Activated CD8-positive, alpha-beta T cell treated with anti-CD3 and anti-CD28 coated beads for 36 hours (primary cell): ENCODE measurements at regions not wholly inside any gene's neighbourhood (a gene's known extent, or its start where the extent isn't known, plus 50 kb on each side); places are given as distances from the start of the nearest gene placed in this dataset.

Source experiments
- ATAC-seq: fragments of 200-7000 bp; cut with Tn5 transposase; one replicate; pipeline ENCODE4 v1.10.0; 2021; ENCODE audit warnings: mild to moderate bottlenecking, moderate library complexity
- CTCF ChIA-PET: fragments of 350-600 bp; sonication (Branson Sonifier 250); formaldehyde crosslinking; loops from one replicate; lab custom pipeline; 2021; ENCODE audit warnings: antibody characterized with exemption; lab: Charles Lee
- POLR2A ChIA-PET: fragments of 350-600 bp; sonication (Branson Sonifier 250); formaldehyde crosslinking; loops from one replicate; lab custom pipeline; 2021; ENCODE audit warnings: antibody characterized with exemption; lab: Charles Lee
- DNase-seq: peaks from one replicate; pipeline ENCODE4 v3.0.0-alpha.2; 2020
- H3K27ac Mint-ChIP-seq: one replicate; pipeline ENCODE4 v1.8.0; 2021; ENCODE audit warnings: mild to moderate bottlenecking, mixed read lengths
- H3K27me3 Mint-ChIP-seq: one replicate; pipeline ENCODE4 v1.8.0; 2021; ENCODE audit warnings: mixed read lengths
- H3K36me3 Mint-ChIP-seq: one replicate; pipeline ENCODE4 v1.8.0; 2021; ENCODE audit warnings: low read depth, mixed read lengths
- H3K4me1 Mint-ChIP-seq: one replicate; pipeline ENCODE4 v1.8.0; 2021; ENCODE audit warnings: low read depth, mixed read lengths
- H3K4me3 Mint-ChIP-seq: one replicate; pipeline ENCODE4 v1.8.0; 2021; ENCODE audit warnings: mild to moderate bottlenecking, moderate library complexity, mixed read lengths
- H3K9me3 Mint-ChIP-seq: one replicate; pipeline ENCODE4 v1.8.0; 2021; ENCODE audit warnings: mixed read lengths
- intact Hi-C: fragments of 100-400 bp; cut with micrococcal nuclease; formaldehyde crosslinking; loops from one replicate; pipeline ENCODE4 v1.10.0; 2022
- TF ChIP-seq, protein P1 (sequence below): fragments of 200-600 bp; IDR thresholded peaks from one replicate; pipeline ENCODE4 v1.8.0; 2022; ENCODE audit warnings: antibody characterized with exemption, mild to moderate bottlenecking

DNA sequence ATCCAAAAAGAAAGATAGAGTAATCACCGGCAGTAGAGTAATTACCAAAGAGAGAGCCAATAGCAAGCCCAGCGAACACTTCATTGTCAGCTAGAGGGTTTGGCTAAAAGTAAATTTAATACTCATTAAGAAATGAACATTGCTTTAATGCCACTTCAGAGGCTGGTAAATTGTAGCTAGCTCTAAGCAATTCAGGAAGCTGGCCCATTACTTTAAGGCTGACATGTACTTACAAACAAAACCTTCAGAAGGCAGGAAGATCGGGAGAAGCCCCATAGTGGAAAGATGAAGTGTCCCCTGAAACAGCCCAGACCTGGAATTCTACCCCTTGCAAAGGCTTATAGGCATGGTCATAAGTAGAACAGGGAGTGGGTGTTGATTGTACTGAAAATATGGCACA is 396.6 kb upstream of the ID4 start:
- no peak for DNase-seq
- intact Hi-C loops = no loop called here
- ChIA-PET CTCF (no interaction called here), POLR2A (no interaction called here)
- Mint-ChIP-seq H3K27me3 (no peaks in the 10 kb centered on the region), H3K4me1 (no peaks in the 10 kb centered on the region), H3K27ac (no peak overlapping the region), H3K36me3 (no peaks in the 10 kb centered on the region), H3K4me3 (no peak overlapping the region), H3K9me3 (peaks cover 5% of the 10 kb centered on the region)
- TF ChIP-seq, protein P1, sequence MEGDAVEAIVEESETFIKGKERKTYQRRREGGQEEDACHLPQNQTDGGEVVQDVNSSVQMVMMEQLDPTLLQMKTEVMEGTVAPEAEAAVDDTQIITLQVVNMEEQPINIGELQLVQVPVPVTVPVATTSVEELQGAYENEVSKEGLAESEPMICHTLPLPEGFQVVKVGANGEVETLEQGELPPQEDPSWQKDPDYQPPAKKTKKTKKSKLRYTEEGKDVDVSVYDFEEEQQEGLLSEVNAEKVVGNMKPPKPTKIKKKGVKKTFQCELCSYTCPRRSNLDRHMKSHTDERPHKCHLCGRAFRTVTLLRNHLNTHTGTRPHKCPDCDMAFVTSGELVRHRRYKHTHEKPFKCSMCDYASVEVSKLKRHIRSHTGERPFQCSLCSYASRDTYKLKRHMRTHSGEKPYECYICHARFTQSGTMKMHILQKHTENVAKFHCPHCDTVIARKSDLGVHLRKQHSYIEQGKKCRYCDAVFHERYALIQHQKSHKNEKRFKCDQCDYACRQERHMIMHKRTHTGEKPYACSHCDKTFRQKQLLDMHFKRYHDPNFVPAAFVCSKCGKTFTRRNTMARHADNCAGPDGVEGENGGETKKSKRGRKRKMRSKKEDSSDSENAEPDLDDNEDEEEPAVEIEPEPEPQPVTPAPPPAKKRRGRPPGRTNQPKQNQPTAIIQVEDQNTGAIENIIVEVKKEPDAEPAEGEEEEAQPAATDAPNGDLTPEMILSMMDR = no peak
- ATAC-seq = no peak

DNA sequence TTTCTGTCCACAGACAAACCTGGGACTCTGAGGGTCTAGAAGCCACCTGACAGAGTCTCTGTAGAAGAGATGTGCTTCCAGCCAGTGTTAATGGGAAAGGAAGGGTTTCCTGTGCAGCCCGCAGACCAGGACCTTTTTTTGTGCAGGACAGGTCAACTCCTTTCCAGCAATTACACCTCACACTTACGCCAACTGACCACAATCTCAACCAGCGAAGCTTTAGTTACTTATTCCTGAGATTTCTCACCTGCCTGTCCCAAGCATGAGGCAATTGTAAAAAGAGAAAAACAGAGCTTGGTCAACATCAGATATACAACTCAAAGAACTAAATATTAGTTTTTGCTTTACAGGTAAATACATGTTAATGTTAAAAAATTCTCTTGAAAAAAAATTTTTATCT is 393.8 kb upstream of the ID4 start:
- no peaks in the 10 kb centered on the region for H3K27me3 Mint-ChIP-seq
- ChIA-PET CTCF (no interaction called here), POLR2A (no interaction called here)
- intact Hi-C loops = no loop called here
- H3K27ac Mint-ChIP-seq = no peak overlapping the region
- peaks cover 3% of the 10 kb centered on the region for H3K9me3 Mint-ChIP-seq
- H3K4me1 Mint-ChIP-seq = no peaks in the 10 kb centered on the region
- DNase-seq = no peak
- no peak for ATAC-seq
- H3K36me3 Mint-ChIP-seq = no peaks in the 10 kb centered on the region
- no peak overlapping the region for H3K4me3 Mint-ChIP-seq
- TF ChIP-seq, protein P1 = no peak

DNA sequence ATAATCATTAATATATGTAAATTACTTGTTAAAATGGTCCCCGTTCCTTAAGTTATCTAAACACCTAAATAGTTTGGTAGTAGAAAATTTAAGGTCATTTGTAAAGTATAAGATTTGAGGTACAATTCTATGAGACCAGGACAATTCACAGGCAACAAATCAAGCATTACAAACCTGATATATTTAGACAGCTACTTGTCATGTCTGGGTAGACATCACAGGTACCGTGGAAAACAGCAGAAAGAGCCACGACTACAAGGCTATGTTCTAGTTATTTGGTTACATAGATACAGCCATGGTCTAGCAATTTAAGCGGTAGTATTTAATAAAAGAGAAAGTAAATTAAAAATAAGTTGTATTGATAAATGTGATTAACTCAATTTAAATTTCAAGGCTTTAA is 393.1 kb upstream of the ID4 start:
- no peak for ATAC-seq
- DNase-seq = no peak
- Mint-ChIP-seq H3K36me3 (no peaks in the 10 kb centered on the region), H3K9me3 (peaks cover 3% of the 10 kb centered on the region), H3K27me3 (no peaks in the 10 kb centered on the region), H3K27ac (no peak overlapping the region), H3K4me1 (no peaks in the 10 kb centered on the region), H3K4me3 (no peak overlapping the region)
- TF ChIP-seq, protein P1 = no peak
- ChIA-PET POLR2A (no interaction called here), CTCF (no interaction called here)
- intact Hi-C loops = no loop called here

DNA sequence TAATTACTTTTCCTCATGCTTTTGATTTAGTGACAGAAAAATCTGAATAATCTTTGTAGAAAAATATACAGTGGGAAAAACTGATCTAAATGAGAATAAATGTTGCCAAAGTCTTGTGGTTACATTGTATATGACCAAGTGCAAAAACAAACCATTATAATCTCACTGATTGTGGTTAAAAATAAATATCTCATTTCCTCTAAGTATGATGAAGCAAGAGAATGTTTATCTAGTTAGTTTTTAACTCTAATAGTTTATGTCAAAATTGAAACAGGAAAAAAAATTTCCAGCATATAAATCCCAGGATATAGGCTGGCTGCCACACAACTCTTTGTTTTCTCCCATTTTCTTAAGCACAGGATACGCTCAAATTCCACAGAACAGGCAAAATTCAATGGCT is 392.7 kb upstream of the ID4 start:
- DNase-seq = no peak
- no peak for ATAC-seq
- TF ChIP-seq, protein P1 = no peak
- Mint-ChIP-seq H3K27ac (no peak overlapping the region), H3K9me3 (peaks cover 3% of the 10 kb centered on the region), H3K4me3 (no peak overlapping the region), H3K36me3 (no peaks in the 10 kb centered on the region), H3K27me3 (no peaks in the 10 kb centered on the region), H3K4me1 (no peaks in the 10 kb centered on the region)
- intact Hi-C loops = no loop called here
- POLR2A ChIA-PET = no interaction called here
- CTCF ChIA-PET = no interaction called here

DNA sequence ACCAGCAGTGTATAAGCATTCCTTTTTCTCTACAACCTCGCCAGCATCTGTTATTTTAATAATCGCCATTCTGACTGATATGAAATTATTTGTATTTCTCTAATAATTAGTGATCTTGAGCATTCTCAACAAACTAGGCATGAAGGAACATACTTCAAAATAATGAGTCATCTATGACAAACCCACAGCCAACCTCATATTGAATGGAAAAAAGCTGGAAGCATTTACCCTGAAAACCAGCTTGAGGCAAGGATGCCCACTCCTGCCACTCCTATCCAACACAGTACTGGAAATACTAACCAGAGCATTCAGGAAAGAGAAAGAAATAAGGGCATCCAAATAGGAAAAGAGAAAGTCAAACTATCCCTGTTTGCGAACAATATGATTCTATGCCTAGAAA is 390.6 kb upstream of the ID4 start:
- Mint-ChIP-seq H3K27ac (no peak overlapping the region), H3K4me1 (no peaks in the 10 kb centered on the region), H3K36me3 (no peaks in the 10 kb centered on the region), H3K27me3 (no peaks in the 10 kb centered on the region), H3K4me3 (no peak overlapping the region), H3K9me3 (peaks cover 3% of the 10 kb centered on the region)
- DNase-seq (no peak), ATAC-seq (no peak)
- CTCF ChIA-PET = no interaction called here
- TF ChIP-seq, protein P1 = no peak
- intact Hi-C loops = no loop called here
- POLR2A ChIA-PET = no interaction called here
